CD4-positive, alpha-beta T cell treated with Interleukin-1 beta for 1 hour (primary cell): ENCODE measurements at regions not wholly inside any gene's neighbourhood (a gene's known extent, or its start where the extent isn't known, plus 50 kb on each side); places are given as distances from the start of the nearest gene placed in this dataset.

Source experiments
- DNase-seq, 2 donors: peaks; one replicate each; pipeline ENCODE4 v3.0.0-alpha.2; 2020 to 2022

DNA sequence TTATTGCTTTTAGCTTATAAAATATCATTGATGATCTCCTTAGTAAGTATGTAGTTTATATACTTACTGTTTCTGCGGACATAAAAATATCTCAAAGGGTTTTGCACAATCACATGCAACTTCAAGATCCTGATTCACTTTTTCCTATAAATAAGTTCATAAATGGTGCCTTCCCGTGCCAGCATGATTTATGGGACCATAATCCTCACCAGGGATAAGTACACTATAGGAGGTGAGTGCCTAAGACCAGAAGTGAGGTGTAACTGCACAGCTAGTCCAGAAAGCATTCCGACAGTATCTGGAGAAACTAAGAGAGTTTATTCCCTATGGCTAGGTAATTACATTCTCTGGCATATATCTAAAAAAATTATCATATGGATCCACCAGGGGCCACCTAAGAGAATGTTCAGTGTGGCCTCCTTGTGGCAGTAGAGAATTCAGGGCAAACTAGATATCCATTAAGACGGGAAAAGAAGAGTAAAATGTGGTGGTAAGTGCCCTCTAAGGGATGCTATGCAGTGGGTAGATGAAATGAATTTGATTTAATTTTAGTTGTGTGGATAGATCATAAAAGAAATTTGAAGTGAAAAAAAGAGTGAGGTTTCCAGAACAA lies 402.5 kb upstream of the SLC24A2 start:
- DNase-seq: no peak

DNA sequence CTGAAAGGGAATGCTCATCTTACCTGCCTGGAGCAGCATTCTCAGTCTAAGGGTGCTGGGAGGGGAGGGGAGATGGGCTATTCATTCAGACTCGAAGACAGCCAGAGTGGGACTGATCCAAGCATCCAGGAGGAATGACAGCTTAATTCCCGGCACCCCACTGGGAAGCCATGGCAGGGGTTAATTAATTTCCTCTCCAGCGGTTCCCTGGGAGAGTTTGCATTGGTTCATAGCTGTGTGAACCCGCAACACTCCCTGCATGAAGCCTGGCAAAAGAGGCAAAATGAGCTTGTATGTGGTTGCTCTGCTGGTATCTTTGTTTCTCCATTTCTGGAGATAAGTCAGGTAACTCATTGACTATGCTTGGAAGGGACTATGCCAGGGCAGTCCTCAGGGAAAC lies 401.0 kb upstream of the SLC24A2 start:
- DNase-seq: no peak

DNA sequence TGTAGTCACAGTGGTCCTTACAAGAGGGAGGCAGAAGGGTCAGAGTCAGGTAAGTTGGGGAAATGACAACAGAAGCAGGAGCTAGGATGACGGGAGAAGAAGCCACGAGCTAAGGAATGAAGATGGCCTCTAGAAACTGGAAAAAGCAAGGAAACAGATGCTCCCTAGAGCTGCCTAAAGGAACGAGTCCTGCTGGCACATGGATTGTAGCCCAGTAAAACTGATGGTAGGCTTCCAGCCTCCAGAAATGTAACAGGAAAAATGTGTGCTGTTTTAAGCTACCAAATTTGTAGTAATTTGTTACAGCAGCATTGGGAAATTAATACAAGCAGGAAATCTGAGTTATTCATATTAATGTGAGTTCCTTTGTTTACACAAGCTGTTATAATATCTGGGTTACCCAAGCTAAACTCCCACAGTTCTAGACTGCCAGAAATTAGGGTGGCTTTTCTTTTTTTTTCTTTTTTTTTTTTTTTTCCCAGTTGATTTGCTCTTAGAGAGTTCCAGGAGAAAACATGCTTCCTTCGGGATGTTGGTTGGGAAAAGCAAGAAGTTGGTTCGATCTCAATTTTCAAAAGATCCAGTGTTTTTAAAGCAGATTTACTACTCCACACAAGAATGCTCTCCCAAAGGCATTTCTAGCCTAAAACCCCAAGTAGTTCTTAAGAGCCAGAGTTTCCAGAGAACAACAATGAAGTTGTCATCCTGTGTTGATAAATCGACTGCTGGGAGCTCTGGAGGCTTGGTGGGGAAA lies 400.0 kb upstream of the SLC24A2 start:
- DNase-seq: no peak

DNA sequence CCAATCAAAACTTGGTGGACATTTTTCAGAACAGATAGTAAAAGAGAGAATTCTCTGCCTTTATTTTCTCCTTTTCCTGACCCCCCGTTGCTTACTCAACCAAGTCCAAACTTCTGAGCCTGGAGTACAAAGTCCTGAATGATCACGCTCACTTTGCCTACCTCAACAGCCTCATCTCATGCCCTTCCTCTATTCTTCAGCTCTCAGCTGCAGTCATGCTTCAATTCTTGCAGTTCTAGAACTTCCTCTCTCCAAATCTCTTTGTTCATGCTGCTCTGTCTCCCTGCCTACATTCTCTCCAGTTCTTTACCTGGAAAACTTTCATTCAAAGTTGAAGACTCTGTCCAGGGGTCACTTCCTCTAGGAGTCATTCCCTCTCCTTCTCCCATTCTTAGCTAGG lies 398.5 kb upstream of the SLC24A2 start:
- no peak for DNase-seq

DNA sequence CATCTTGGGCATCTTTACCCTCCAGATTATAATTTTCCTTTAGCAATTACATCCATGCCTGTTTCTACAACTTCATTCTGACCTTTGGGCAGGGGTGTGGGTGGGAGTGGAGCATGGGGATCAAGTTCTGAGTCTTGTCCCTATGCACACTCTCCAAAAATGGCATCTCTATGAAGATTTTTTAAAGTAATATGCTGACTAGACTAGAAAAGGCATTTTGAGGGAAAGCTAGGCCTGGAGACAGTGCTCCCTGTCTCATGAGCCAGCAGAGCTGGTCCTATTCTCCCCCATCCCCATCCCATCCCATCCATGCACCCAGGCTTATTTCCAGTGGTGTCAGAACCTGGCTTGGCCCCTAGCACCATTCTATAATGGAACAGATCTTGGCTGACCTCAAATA lies 398.0 kb upstream of the SLC24A2 start:
- no peak for DNase-seq

DNA sequence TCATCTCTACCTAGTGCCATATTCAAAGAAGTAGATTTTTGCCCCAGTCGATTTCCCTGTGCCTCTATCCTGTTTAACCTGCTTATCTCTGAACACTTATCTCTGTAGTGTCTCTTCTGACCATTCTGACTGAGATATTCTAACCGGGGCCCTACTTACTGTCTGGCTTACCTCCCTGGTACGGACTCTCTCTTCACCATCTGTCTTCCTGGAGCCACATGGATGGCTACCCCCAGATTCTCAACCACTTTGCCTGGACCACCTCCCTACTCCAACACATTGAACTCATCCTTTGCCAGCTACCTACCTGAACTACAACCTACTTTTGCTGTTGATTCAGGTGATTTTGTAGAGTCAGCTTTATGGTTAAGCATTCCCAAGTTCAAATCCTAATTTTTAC lies 397.4 kb upstream of the SLC24A2 start:
- no peak for DNase-seq

DNA sequence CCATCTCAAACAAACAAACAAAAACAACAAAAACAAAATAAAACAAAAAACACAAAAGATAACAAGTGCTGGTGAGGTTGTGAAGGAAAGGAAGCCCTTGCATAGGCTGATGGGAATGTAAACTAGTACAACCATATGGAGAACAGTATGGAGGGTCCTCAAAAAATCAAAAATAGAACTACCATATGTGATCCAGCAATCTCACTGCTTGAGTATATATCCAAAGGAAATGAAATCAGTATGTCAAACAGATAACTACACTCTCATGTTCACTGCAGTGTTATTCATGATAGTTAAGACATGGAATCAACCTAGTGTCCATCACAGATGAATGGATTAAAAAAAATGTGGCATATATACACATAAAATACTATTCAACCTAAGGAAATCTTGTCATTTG lies 395.7 kb upstream of the SLC24A2 start:
- DNase-seq: no peak

DNA sequence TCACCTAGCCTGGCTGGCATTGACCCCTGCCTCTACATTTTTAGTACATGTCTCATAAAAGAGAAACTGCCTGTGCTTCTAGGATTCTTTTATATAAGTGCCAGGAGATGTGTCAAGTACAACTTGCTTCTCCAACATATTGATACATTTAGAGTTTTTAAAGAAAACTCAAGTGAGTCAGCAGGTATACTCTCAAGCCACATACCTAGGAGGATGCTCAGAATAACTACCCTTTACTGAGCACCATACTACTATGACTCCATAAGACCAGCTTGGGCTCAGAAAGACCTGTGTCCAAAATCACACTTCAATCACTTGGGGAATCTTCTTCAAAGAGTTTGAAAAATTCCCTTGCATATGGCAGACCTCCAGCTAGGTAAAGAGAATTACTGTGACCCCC lies 389.8 kb upstream of the SLC24A2 start:
- no peak for DNase-seq

DNA sequence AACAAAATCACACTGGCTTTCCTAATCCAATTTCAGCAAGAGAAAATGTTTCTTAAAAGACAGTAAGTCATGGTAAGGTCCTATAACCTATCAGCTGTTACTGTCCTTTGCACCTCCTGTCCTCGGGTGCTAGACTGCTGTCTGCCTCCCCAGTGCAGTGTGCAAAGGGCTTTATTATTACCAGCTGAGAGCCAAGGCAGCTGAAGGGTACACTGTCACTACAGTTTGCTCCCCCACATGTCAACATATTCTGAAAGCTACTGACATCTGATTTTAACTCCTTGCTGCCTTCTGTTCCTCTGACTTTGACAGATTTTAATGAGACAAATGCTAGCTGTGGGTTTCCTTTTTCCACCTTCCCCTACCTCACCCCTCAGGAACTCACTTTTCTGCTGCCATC lies 389.4 kb upstream of the SLC24A2 start:
- DNase-seq: no peak

DNA sequence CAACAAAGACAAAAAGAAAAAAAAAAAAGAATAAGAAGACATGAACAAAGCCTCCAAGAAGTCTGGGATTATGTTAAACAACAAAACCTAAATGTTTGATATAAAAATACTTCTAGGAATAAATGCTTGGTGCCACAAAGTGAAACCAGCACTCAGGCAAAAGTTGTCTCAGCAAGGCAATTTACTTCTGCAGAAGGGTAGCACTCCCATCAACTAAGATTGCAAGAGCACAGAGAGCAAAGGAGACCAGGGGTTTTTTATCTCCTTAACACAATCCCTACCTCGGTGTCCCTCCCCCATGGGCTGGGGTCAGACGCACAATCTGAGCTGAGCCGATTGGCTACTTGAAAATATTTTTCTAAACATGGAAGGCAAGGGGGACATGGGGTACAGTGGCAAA lies 381.3 kb upstream of the SLC24A2 start:
- DNase-seq: no peak

DNA sequence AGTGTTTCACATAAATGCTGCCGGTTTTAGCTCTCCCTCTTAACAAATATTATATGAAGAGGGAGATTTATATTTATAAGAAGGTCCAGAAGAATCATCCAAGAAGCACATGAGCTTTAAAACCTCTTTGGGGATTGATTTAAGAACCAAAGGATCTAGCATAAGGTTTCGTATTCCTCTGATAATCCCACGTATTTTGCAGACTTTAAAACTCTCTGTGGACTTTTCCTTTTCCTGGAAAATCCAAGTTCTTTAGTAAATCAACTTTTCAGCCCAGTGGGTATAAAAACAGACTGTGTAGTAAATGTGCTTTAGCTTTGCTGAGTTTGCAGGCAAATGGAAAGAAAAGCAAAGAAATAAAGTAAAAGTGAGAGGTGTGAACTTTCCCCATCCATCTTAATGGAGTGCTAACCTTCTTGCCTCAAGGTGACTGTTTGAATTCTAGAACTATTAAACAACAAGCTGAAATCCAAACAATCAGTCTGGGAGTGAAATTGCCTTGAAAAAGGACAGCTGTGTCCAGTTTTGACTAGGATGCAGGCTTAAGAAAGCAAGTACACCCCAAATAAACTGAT lies 363.4 kb upstream of the SLC24A2 start:
- DNase-seq: no peak

DNA sequence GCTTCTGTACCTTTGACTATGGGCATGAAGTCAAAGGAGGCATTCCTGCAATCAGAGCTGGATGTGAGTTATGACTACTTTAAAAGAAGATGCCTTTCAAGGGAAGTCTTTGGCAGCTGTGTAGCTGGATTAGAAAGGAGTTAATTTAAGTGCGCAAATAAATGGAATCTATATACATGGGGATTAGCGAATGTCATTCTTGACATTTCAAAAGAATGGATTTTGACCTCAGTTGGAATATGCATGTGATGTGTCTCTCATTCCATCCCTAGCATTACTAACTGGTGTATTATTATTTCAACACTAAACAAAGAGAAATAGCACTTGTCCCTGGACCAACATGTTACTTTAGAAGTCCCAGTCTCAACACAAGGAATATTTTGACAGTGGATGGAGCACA lies 359.6 kb upstream of the SLC24A2 start:
- no peak for DNase-seq

DNA sequence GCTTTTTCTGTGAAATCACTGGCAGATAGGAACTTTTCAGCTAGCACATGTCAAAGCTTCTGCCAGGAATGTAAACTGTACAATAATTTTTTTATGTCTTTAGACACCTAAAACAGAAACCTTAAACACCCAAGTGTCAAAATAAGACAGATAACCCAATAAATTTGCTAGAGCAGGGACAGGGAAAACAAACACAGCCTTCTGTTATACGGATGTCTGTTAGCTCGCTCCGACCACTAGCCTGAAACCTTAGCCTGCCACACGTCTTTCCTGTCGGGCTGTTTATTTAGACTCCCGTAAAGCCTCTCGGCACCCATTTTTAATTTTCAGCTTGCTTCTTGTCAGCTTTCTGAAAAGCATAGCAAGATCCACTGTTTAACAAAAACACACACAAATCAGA lies 355.4 kb upstream of the SLC24A2 start:
- DNase-seq: no peak

DNA sequence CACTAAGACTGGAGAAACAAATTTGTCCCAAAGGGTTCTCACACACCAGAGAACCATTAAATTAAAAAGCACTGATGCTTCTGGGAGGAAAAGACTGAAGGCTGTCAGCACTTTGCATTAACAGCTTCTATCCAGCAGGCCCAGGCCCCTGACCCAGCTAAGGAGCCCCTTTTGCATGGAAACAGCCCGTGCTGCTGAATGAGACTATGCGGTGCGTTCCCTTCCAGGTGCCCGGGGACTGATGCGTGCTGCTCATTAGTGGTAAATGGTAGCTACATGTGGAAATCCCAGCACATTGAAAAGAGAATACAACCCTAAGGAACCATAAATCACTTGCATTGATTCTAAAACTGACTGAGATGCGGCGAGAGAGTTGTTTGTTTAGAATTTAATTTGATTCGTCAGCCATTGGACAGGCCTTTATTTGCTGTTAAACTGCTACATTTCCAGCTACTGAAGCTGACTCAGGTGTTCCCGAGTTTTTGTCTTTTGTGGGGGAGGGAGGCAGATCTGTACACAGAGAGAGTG lies 351.0 kb upstream of the SLC24A2 start:
- no peak for DNase-seq

DNA sequence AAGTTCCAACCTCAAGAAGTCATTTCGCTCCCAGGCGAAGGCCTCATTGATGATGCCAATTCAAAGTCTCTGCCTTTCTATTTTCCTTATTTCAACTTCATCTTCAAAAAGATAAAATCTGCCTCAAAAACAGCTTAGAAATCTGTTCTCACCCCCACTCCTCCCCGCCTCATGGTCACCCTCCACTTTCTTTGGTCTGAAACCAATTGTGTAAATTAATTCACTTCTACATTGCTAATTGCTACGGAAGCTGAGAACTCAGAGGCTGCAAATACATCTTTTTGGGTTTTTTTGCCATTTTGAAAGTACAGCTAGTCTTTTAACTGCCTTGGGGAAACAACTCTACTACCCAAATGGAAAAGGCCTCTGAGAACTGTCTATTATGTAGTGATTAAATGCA lies 350.0 kb upstream of the SLC24A2 start:
- no peak for DNase-seq

DNA sequence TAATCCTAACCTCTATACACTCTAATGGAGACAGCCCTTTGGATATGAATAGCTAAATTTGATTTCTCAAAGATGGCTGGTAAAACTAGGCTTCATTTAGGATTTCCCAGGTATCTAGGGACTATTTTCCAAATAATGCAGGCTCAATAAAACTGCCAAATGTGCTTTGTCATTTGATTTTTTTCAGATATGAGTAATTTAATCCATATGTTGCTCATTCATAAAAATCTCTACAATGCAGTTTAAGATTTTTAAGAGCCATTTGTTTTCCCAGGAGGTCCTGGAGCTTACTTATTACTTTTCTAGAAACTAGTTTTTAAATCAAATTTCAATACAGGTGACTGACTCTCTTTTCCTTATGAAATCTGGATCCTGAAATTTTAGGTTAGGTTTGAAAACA lies 349.3 kb upstream of the SLC24A2 start:
- DNase-seq: no peak

DNA sequence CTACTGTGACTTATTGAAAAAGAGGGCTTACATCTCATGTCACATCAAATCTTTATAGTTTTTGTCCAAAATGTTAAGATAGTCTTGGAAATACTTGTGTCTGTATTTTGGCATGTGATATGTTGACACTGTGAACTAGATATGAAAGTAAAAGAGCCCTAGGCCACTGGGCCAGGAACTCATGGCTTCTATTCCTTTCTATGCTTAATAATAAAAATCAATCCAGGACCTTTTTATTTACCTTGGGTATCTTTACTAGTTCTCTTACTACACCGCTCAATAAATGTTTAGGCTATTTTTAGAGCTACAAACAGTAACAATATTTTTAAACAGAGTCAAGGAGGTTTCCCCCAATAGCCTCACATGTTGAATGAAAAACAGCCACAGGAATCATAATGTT lies 348.6 kb upstream of the SLC24A2 start:
- no peak for DNase-seq

DNA sequence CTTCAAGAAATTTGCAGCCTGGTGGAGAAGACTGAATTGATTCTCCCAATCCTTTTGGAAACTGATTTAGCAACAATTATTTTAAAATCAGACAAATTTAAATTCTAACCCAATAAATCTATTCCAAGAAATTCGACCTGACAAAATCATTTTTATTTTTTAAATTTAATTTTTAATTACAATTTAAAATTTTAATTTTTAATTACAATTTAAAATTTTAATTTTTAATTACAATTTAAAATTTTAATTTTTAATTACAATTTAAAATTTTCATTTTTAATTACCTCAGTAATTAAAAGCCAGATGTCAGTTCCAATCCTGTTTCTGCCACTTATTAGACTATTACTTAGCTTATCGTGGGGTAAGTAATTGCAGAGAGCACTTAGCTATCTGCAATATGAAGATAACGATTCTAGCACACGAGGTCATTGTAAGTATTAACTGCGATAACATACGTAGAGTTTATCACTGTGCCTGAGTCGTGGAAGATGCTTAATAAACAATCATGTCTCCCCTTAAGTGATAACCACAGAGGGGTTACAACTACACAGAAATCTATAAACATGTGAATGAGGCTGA lies 346.4 kb upstream of the SLC24A2 start:
- no peak for DNase-seq

DNA sequence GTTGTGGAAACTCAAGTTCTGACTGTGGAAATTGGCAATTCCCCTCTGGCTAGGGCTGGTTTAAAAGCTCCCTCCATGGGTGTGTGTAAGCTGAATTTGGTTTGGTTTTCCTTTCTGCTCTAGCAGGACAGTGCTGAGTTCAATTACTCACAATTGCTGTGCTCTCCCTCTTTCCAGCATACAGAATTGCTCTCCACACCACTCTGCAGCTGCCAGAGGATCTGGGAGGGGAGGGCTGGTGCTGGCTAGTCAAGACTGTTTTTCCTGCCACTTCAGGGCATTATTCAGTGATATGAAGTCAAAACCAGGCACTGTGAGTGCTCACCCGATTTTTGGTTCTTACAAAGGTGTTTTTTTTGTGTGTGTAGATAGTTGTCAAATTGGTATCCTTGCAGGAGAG lies 336.9 kb upstream of the SLC24A2 start:
- DNase-seq: no peak

DNA sequence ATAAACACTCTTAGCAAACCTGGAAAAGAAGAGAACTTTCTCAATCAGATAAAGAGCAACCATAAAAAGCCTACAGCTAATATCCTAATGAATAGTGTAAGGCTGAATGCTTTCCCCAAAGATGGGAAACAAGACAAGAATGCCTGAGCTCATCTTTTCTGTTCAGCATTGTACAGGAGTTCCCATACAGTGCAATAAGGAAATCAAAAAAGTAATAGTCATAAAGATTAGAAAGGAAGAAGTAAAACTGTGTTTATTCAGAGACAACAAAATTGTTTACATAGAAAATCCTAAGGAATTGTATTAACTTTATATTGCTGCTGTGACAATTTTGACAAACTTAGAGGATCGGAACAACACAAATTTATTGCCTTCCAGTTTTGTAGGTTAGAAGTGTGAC lies 330.7 kb upstream of the SLC24A2 start:
- no peak for DNase-seq

DNA sequence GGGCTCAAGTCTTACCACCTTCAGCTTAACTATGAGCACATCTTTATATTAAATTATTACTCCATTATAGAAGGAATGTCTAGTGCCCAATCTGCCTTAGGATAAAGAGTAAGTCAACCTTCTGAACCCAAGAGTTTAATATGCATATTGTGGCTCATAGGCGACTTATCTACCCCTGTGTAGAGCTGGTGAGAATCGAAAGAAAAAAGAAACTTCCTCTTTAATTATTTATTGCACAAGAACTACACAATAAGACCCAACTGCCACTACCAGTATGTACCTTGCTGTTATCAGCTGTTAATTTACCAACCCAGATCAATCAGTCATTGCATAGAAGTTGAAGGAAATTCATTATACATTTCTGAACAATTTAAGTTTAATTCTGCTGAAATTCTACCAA lies 329.1 kb upstream of the SLC24A2 start:
- no peak for DNase-seq

DNA sequence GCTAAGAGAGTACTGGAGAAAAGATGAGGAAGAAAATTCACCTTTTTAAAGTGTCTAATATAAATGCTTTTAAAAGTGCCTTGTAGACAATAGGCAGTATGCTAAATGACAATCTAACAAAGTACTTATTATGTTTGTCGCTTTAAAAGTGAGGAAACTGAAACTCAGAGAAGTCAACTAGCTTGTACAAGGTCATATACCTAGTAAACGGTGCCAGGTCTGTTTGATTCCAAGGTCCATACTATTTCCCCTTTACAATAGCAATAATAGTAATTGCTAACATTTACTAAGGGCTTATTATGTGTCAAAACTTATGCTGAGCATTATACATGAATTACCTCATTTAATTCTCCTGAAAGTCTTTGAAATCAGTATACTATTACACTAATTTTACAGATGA lies 328.6 kb upstream of the SLC24A2 start:
- DNase-seq: no peak

DNA sequence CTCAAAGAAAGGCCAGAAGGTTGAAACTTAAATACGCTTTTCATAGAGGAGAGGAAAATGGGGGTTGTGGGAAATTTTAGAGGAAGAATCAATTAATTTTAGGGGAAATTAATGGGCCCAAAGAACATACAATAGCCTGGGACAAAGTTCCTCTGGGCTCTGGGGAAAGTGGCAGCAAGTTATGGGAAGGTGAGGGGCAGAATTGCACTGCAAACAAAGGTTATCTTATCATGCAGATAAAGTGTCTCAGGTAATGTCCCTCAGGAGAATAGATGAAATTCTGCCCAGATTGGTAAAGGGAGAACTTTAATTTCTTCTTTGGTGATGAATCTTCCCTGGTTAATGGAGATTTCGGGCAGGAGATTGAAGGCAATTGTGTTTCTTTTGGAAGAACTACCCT lies 326.1 kb upstream of the SLC24A2 start:
- no peak for DNase-seq

DNA sequence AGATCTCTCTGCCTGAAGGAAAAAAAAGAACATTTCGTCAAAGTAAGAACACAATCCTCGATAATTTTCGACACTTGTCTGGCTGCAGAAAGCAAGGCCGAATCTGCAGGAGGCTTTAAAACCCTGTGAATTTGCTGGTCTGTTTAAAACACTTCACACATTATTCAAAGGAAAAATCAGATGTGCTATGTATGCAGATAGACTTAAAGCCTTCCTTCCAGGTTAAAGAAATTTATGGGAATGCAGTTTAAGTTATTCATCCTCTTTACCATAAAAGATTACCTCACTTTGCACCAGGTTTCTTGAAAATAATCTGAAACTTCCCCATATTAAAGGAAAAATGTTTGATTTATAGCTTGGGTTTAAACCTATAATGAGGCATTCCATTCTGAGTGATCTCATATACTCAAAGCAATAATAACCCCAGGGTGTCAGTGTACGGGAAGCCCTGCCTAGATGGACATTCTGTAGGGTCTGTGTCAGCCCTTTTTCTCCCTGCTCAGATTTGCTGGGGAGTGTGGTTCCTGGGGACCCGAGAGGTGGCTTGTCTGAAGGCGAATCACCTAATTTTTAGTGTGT lies 323.5 kb upstream of the SLC24A2 start:
- no peak for DNase-seq
